K562 (cell line): ENCODE measurements at regions not wholly inside any gene's neighbourhood (a gene's known extent, or its start where the extent isn't known, plus 50 kb on each side); places are given as distances from the start of the nearest gene placed in this dataset.

ENCODE experiments used
- ATAC-seq: fragments of 200-7000 bp; cut with Tn5 transposase; 3 replicates; pipeline ENCODE4 v1.9.1; 2020; ENCODE audit warnings: moderate library complexity
- BruUV-seq: library from RNA; stranded (reverse); fragments of 400-500 nt; replicated peaks from 2 replicates; lab custom pipeline; 2021; lab: Mats Ljungman, UMichigan
- CTCF ChIA-PET: fragments of 300-600 bp; formaldehyde crosslinking; extraction: SDS; loops from one replicate; lab custom pipeline; 2021; ENCODE audit warnings: low intra/inter-chr PET ratio; lab: Yijun Ruan, JAX
- POLR2A ChIA-PET: fragments of 300-600, 350-650 bp; sonication (Branson Sonifier 250); formaldehyde crosslinking; extraction: SDS; loops from one replicate; lab custom pipeline; 2021; ENCODE audit warnings: antibody characterized with exemption, inconsistent platforms; lab: Yijun Ruan, JAX
- DNase-seq, 4 experiments: peaks; one replicate each; pipeline versions ENCODE4 v3.0.0 to v3.0.0-alpha.2; 2011 to 2018; ENCODE audit warnings: low spot score in 3 of 4, mixed read lengths in 3 of 4; ENCODE audit errors: extremely low read depth in 1 of 4
- FAIRE-seq: peaks from 2 replicates; lab custom pipeline; 2011; peaks lifted over from hg19 to GRCh38; lab: Jason Lieb, UNC
- H2AFZ ChIP-seq: 2 replicates; pipeline ENCODE4 v1.6.0; 2011; ENCODE audit warnings: low read depth, low read length, control low read depth, inconsistent platforms
- H3K27ac ChIP-seq: fragments of 200-600 bp; 3 replicates; pipeline ENCODE4 v1.8.0; 2011; ENCODE audit warnings: low read depth, mild to moderate bottlenecking, control low read depth, inconsistent platforms, low read length, moderate library complexity, mixed read lengths; ENCODE audit errors: extremely low read depth
- H3K27me3 ChIP-seq, 2 experiments: fragments of 300-600 bp in 1 of 2; 2 replicates in 1 of 2; 3 replicates in 1 of 2; pipeline versions ENCODE4 v1.6.0 to v1.8.0; 2011; ENCODE audit warnings: inconsistent platforms in 2 of 2, low read length in 2 of 2, mild to moderate bottlenecking in 1 of 2, mixed read lengths in 1 of 2, moderate library complexity in 1 of 2; ENCODE audit not compliant: control insufficient read depth in 2 of 2, insufficient read depth in 2 of 2
- H3K36me3 ChIP-seq: fragments of 300-600 bp; 3 replicates; pipeline ENCODE4 v1.8.0; 2011; ENCODE audit warnings: mild to moderate bottlenecking, low read length, inconsistent platforms; ENCODE audit not compliant: control insufficient read depth, insufficient read depth
- H3K4me1 ChIP-seq, 2 experiments: fragments of 200-600 bp in 1 of 2; replicated peaks in 1 of 2; 2 replicates in 1 of 2; 3 replicates in 1 of 2; pipeline versions ENCODE4 v1.5.1 to v1.8.0; 2011; ENCODE audit warnings: inconsistent platforms in 2 of 2, low read length in 2 of 2, mild to moderate bottlenecking in 1 of 2, mixed read lengths in 1 of 2, moderate library complexity in 1 of 2; ENCODE audit not compliant: control insufficient read depth in 2 of 2, insufficient read depth in 2 of 2
- H3K4me2 ChIP-seq: 2 replicates; pipeline ENCODE4 v1.6.1; 2011; ENCODE audit warnings: low read length, control low read depth, inconsistent platforms, mixed read lengths; ENCODE audit not compliant: insufficient read depth
- H3K4me3 ChIP-seq: fragments of 200-600 bp; sonication (generic), shearing (Covaris generic); 2 replicates; pipeline ENCODE4 v1.5.1; 2016; ENCODE audit warnings: control low read depth, inconsistent platforms
- H3K79me2 ChIP-seq: fragments of 200-600 bp; 3 replicates; pipeline ENCODE4 v1.8.0; 2011; ENCODE audit warnings: low read length, inconsistent platforms; ENCODE audit not compliant: control insufficient read depth, insufficient read depth
- H3K9ac ChIP-seq, 2 experiments: 2 replicates each; pipeline versions ENCODE4 v1.6.0 to v1.6.1; 2011; ENCODE audit warnings: low read depth in 2 of 2, low read length in 2 of 2, control low read depth in 1 of 2, inconsistent platforms in 1 of 2, mild to moderate bottlenecking in 1 of 2, mixed read lengths in 1 of 2; ENCODE audit not compliant: insufficient read depth in 1 of 2
- H3K9me1 ChIP-seq: one replicate; pipeline ENCODE4 v1.6.0; 2011; ENCODE audit warnings: inconsistent platforms, mild to moderate bottlenecking, low read length, moderate library complexity; ENCODE audit not compliant: control insufficient read depth, insufficient read depth
- H3K9me3 ChIP-seq: replicated peaks from 2 replicates; pipeline ENCODE4 v1.5.1; 2011; ENCODE audit warnings: low read depth, low read length, inconsistent platforms; ENCODE audit not compliant: control insufficient read depth, insufficient read depth
- H4K20me1 ChIP-seq: replicated peaks from 2 replicates; pipeline ENCODE4 v1.6.1; 2011; ENCODE audit warnings: low read length, inconsistent platforms, mixed read lengths; ENCODE audit not compliant: control insufficient read depth, insufficient read depth
- BRD9 ChIP-seq: fragments of 450-650 bp; IDR thresholded peaks from 2 replicates; pipeline ENCODE4 v1.6.1; 2018; ENCODE audit warnings: low read depth; ENCODE audit not compliant: partially characterized antibody
- CBFA2T2 ChIP-seq: fragments of 450-650 bp; conservative IDR thresholded peaks from 2 replicates; pipeline ENCODE4 v1.6.1; 2017; ENCODE audit warnings: mild to moderate bottlenecking
- FIP1L1 ChIP-seq: fragments of 200-400 bp; formaldehyde crosslinking; IDR thresholded peaks from 2 replicates; pipeline ENCODE4 v1.6.1; 2018; ENCODE audit warnings: mild to moderate bottlenecking, low read depth, low read length; ENCODE audit not compliant: poor library complexity, severe bottlenecking
- GABPB1 ChIP-seq: sonication (generic); formaldehyde crosslinking; IDR thresholded peaks from 2 replicates; pipeline ENCODE4 v1.8.0; 2022; ENCODE audit warnings: mild to moderate bottlenecking, missing genetic modification reagents
- HDGF ChIP-seq: fragments of 450-650 bp; IDR thresholded peaks from 2 replicates; pipeline ENCODE4 v1.6.1; 2016
- HNRNPLL ChIP-seq: fragments of 200-400 bp; formaldehyde crosslinking; IDR thresholded peaks from 2 replicates; pipeline ENCODE4 v1.6.1; 2017; ENCODE audit warnings: low read length, low read depth, mild to moderate bottlenecking; ENCODE audit not compliant: poor library complexity, severe bottlenecking
- NR3C1 ChIP-seq: sonication (generic); formaldehyde crosslinking; IDR thresholded peaks from 2 replicates; pipeline ENCODE4 v1.8.1; 2022; ENCODE audit warnings: missing genetic modification reagents
- PTTG1 ChIP-seq: fragments of 450-650 bp; IDR thresholded peaks from 2 replicates; pipeline ENCODE4 v1.6.1; 2016; ENCODE audit warnings: low read depth, mild to moderate bottlenecking, missing genetic modification characterization, missing compliant biosample characterization
- STAT5B ChIP-seq: fragments of 250-450 bp; sonication (Bioruptor Pico); IDR thresholded peaks from 2 replicates; pipeline ENCODE4 v1.8.0; 2021; ENCODE audit warnings: mild to moderate bottlenecking, inconsistent platforms
- TRIM24 ChIP-seq, 2 experiments: fragments of 450-650 bp; IDR thresholded peaks; 2 replicates each; pipeline ENCODE4 v1.6.1; 2016
- U2AF2 ChIP-seq: fragments of 200-400 bp; formaldehyde crosslinking; optimal IDR thresholded peaks from 2 replicates; pipeline ENCODE3; 2017; ENCODE audit warnings: low read depth, mild to moderate bottlenecking, low read length
- ZBTB8A ChIP-seq: fragments of 450-650 bp; IDR thresholded peaks from 2 replicates; pipeline ENCODE4 v1.6.1; 2018; ENCODE audit warnings: mild to moderate bottlenecking, moderate library complexity; ENCODE audit not compliant: partially characterized antibody
- ZEB2 ChIP-seq: fragments of 450-650 bp; IDR thresholded peaks from 2 replicates; pipeline ENCODE4 v1.6.1; 2016
- ZNF778 ChIP-seq: fragments of 450-650 bp; formaldehyde crosslinking; IDR thresholded peaks from 2 replicates; pipeline ENCODE4 v1.4.0; 2020; ENCODE audit warnings: mild to moderate bottlenecking, moderate library complexity
- WGBS: fragments of 100-300 bp; shearing (Covaris generic); methylation state at CpG from one replicate; pipeline ENCODE4 v1.1.6; 2016; ENCODE audit warnings: low coverage, mixed read lengths; ENCODE audit not compliant: insufficient coverage; ENCODE audit errors: missing lambda C conversion rate; 5-methylcytosine and 5-hydroxymethylcytosine counted together
- in situ Hi-C: fragments of 300-500 bp; cut with MboI; formaldehyde crosslinking; loops from 4 replicates; pipeline ENCODE4 v1.15.0; 2018; ENCODE audit warnings: inconsistent platforms, mixed read lengths
- intact Hi-C: fragments of 100-400 bp; cut with micrococcal nuclease; formaldehyde crosslinking; loops from 2 replicates; pipeline ENCODE4 v1.14.2; 2022
- TF ChIP-seq, protein P1 (sequence below): fragments of 450-650 bp; formaldehyde crosslinking; IDR thresholded peaks from 2 replicates; pipeline ENCODE4 v1.4.0; 2020; ENCODE audit warnings: mild to moderate bottlenecking, moderate library complexity
- TF ChIP-seq, protein P2 (sequence below): sonication (generic); formaldehyde crosslinking; IDR thresholded peaks from 2 replicates; pipeline ENCODE4 v1.8.0; 2022; ENCODE audit warnings: missing genetic modification reagents, mild to moderate bottlenecking, borderline replicate concordance

DNA sequence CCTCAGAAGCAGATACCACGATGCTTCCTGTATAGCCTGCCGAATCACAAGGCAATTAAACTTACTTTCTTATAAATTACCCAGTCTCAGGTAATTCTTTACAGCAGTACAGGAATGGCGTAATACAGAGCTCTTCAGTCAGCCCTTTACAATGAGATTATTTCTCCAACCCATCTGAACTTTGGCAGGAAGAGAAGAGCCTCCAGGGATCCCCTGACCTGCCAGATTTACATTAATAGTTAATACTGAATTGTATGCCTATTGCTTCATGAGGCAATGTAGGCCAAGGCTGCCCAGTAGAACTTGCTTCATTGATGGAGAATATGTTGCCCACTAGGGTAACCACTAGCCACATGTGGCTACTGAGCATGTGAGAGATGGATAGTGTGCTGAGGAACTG lies 608.7 kb downstream of the SH2D4B start:
- TF ChIP-seq FIP1L1 (no peak), CBFA2T2 (no peak), NR3C1 (CRISPR knock-in tag) (no peak), HNRNPLL (no peak)
- TF ChIP-seq, protein P1, sequence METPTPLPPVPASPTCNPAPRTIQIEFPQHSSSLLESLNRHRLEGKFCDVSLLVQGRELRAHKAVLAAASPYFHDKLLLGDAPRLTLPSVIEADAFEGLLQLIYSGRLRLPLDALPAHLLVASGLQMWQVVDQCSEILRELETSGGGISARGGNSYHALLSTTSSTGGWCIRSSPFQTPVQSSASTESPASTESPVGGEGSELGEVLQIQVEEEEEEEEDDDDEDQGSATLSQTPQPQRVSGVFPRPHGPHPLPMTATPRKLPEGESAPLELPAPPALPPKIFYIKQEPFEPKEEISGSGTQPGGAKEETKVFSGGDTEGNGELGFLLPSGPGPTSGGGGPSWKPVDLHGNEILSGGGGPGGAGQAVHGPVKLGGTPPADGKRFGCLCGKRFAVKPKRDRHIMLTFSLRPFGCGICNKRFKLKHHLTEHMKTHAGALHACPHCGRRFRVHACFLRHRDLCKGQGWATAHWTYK (CRISPR knock-in tag) = no peak
- intact Hi-C loops (no loop called here), in situ Hi-C loops (no loop called here)
- no peaks in the 10 kb centered on the region for H3K9me1 ChIP-seq
- ATAC-seq (no peak), FAIRE-seq (no peak), DNase-seq (no peak)
- no peak overlapping the region for H3K9ac ChIP-seq
- H2AFZ ChIP-seq = no peak overlapping the region
- H3K27ac ChIP-seq = no peak overlapping the region
- ChIA-PET CTCF (no interaction called here), POLR2A (no interaction called here)
- 0% methylated on average over 3 of the region's 3 CpGs for WGBS
- no peak overlapping the region for H3K4me2 ChIP-seq
- H3K4me1 ChIP-seq = no peaks in the 10 kb centered on the region
- no peaks in the 10 kb centered on the region for H3K27me3 ChIP-seq
- no peaks in the 10 kb centered on the region for H3K9me3 ChIP-seq
- no peaks in the 10 kb centered on the region for H3K36me3 ChIP-seq
- BruUV-seq = no TSS peak
- no peaks in the 10 kb centered on the region for H4K20me1 ChIP-seq
- no peaks in the 10 kb centered on the region for H3K79me2 ChIP-seq
- no peak overlapping the region for H3K4me3 ChIP-seq

DNA sequence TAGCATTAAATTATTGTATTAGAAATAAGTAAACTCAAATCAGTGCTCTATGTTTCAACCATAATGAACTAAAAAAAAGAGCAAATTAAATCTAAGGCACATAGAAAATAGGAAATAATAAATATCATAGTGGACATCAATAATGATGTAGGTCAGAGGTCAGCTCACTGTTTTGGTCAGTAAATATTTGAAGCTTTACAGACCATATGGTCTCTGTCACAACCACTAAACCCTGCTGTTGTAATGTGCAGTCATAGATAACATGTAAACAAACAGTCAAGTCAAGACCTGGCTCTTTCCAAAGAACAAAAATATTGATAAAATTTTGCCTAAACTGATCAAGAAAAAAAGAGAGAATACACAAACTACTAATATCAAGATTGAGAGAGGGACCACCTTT lies 615.0 kb downstream of the SH2D4B start:
- Histone ChIP-seq H3K9me1 (no peaks in the 10 kb centered on the region), H3K4me1 (no peaks in the 10 kb centered on the region), H3K4me2 (no peak overlapping the region), H3K79me2 (no peaks in the 10 kb centered on the region), H3K9ac (no peak overlapping the region), H3K27me3 (no peaks in the 10 kb centered on the region), H3K36me3 (no peaks in the 10 kb centered on the region), H3K4me3 (no peak overlapping the region), H2AFZ (no peak overlapping the region), H3K27ac (no peak overlapping the region), H4K20me1 (no peaks in the 10 kb centered on the region), H3K9me3 (no peaks in the 10 kb centered on the region)
- no TSS peak for BruUV-seq
- ATAC-seq (no peak), FAIRE-seq (no peak), DNase-seq (no peak)
- POLR2A ChIA-PET = no interaction called here
- CTCF ChIA-PET = no interaction called here
- intact Hi-C loops = no loop called here
- in situ Hi-C loops = no loop called here
- TF ChIP-seq BRD9 (no peak), U2AF2 (no peak), PTTG1 (tag) (no peak), TRIM24 (IDR thresholded peaks at IDR 0.05) (no peak), ZNF778 (CRISPR knock-in tag) (no peak), GABPB1 (CRISPR knock-in tag) (no peak), ZEB2 (no peak), STAT5B (CRISPR knock-in tag) (no peak), HDGF (no peak), ZBTB8A (no peak)
- TF ChIP-seq, protein P2, sequence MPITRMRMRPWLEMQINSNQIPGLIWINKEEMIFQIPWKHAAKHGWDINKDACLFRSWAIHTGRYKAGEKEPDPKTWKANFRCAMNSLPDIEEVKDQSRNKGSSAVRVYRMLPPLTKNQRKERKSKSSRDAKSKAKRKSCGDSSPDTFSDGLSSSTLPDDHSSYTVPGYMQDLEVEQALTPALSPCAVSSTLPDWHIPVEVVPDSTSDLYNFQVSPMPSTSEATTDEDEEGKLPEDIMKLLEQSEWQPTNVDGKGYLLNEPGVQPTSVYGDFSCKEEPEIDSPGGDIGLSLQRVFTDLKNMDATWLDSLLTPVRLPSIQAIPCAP (CRISPR knock-in tag) = no peak
- TF ChIP-seq, protein P1 (CRISPR knock-in tag) = no peak
